ENCODE measurements at regions not wholly inside any gene's neighbourhood (a gene's known extent, or its start where the extent isn't known, plus 50 kb on each side); places are given as distances from the start of the nearest gene placed in this dataset.

- Histone ChIP-seq H2AFZ (replicated peaks; ENCODE audit: low read length, poor library complexity) (no peak overlapping the region), H3K79me1 (ENCODE audit: low read depth in 1 of 2, low read length in 2 of 2) (no peaks in the 10 kb centered on the region), H3K36me3 (ENCODE audit: control insufficient read depth, insufficient read depth, low read length) (no peaks in the 10 kb centered on the region), H3K4me1 (ENCODE audit: control insufficient read depth, insufficient read depth, low read length) (no peaks in the 10 kb centered on the region), H3K4me2 (ENCODE audit: low read depth, low read length) (no peak overlapping the region), H3K56ac (ENCODE audit: extremely low read depth, insufficient read depth, low read length) (no peak overlapping the region), H3K4me3 (ENCODE audit: insufficient read depth, low read depth, low read length) (no peak overlapping the region), H2BK20ac (ENCODE audit: low read depth, low read length) (no peak overlapping the region), H3K27me3 (ENCODE audit: control insufficient read depth, insufficient read depth, low read length) (no peaks in the 10 kb centered on the region), H3K27ac (ENCODE audit: insufficient read depth, low read length) (no peak overlapping the region), H4K20me1 (ENCODE audit: insufficient read depth, low read length) (no peaks in the 10 kb centered on the region), H4K8ac (ENCODE audit: low read depth in 2 of 2, low read length in 2 of 2) (no peak overlapping the region), H2BK120ac (ENCODE audit: low read depth, low read length) (no peak overlapping the region), H3K18ac (ENCODE audit: low read depth, low read length) (no peak overlapping the region), H3K4ac (ENCODE audit: low read depth, low read length) (no peak overlapping the region), H2BK15ac (ENCODE audit: low read depth, low read length) (no peak overlapping the region), H3K14ac (replicated peaks; ENCODE audit: low read depth, low read length) (no peak overlapping the region), H4K91ac (ENCODE audit: insufficient read depth, low read depth, low read length) (no peak overlapping the region), H3K9ac (ENCODE audit: low read depth, low read length) (no peak overlapping the region), H2AK5ac (ENCODE audit: low read depth, low read length) (no peak overlapping the region), H3K9me1 (ENCODE audit: insufficient read depth, low read length) (no peaks in the 10 kb centered on the region), H4K5ac (ENCODE audit: low read depth, low read length) (no peak overlapping the region), H3K9me3 (ENCODE audit: control insufficient read depth, insufficient read depth, low read length) (no peaks in the 10 kb centered on the region), H2BK5ac (ENCODE audit: low read depth, low read length, poor library complexity, severe bottlenecking) (no peak overlapping the region), H3K23ac (ENCODE audit: low read depth, low read length) (no peak overlapping the region), H2AK9ac (replicated peaks; ENCODE audit: low read depth, low read length, poor library complexity) (no peak overlapping the region)
- TF ChIP-seq CHD1 (IDR thresholded peaks at IDR 0.05; ENCODE audit: low read depth, low read length) (no peak), MAFK (IDR thresholded peaks at IDR 0.05; ENCODE audit: low read depth, low read length) (no peak), BHLHE40 (IDR thresholded peaks at IDR 0.05; ENCODE audit: low read depth, low read length) (no peak), RCOR1 (IDR thresholded peaks at IDR 0.05; ENCODE audit: insufficient replicate concordance, low read length) (no peak), FOS (IDR thresholded peaks at IDR 0.05; ENCODE audit: low read depth, low read length) (no peak), RFX5 (IDR thresholded peaks at IDR 0.05; ENCODE audit: low read depth, low read length) (no peak), CEBPB (IDR thresholded peaks at IDR 0.05; ENCODE audit: low read depth, low read length) (no peak), RAD21 (IDR thresholded peaks at IDR 0.05; ENCODE audit: low read length) (no peak), NFE2L2 (IDR thresholded peaks at IDR 0.05; ENCODE audit: low read depth, low read length) (no peak), POLR2A (IDR thresholded peaks at IDR 0.05; ENCODE audit: low read depth, low read length) (no peak), MAZ (IDR thresholded peaks at IDR 0.05; ENCODE audit: borderline replicate concordance, low read depth, low read length) (no peak), SMC3 (IDR thresholded peaks at IDR 0.05; ENCODE audit: low read depth, low read length) (no peak), MXI1 (IDR thresholded peaks at IDR 0.05; ENCODE audit: borderline replicate concordance, low read depth, low read length) (no peak)
- TF ChIP-seq, protein P1, sequence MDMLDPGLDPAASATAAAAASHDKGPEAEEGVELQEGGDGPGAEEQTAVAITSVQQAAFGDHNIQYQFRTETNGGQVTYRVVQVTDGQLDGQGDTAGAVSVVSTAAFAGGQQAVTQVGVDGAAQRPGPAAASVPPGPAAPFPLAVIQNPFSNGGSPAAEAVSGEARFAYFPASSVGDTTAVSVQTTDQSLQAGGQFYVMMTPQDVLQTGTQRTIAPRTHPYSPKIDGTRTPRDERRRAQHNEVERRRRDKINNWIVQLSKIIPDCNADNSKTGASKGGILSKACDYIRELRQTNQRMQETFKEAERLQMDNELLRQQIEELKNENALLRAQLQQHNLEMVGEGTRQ (IDR thresholded peaks at IDR 0.05; ENCODE audit: low read depth, low read length): no peak
- TF ChIP-seq, protein P2, sequence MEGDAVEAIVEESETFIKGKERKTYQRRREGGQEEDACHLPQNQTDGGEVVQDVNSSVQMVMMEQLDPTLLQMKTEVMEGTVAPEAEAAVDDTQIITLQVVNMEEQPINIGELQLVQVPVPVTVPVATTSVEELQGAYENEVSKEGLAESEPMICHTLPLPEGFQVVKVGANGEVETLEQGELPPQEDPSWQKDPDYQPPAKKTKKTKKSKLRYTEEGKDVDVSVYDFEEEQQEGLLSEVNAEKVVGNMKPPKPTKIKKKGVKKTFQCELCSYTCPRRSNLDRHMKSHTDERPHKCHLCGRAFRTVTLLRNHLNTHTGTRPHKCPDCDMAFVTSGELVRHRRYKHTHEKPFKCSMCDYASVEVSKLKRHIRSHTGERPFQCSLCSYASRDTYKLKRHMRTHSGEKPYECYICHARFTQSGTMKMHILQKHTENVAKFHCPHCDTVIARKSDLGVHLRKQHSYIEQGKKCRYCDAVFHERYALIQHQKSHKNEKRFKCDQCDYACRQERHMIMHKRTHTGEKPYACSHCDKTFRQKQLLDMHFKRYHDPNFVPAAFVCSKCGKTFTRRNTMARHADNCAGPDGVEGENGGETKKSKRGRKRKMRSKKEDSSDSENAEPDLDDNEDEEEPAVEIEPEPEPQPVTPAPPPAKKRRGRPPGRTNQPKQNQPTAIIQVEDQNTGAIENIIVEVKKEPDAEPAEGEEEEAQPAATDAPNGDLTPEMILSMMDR (conservative IDR thresholded peaks at IDR 0.05; ENCODE audit: low read depth, low read length): no peak
- TF ChIP-seq, protein P3, sequence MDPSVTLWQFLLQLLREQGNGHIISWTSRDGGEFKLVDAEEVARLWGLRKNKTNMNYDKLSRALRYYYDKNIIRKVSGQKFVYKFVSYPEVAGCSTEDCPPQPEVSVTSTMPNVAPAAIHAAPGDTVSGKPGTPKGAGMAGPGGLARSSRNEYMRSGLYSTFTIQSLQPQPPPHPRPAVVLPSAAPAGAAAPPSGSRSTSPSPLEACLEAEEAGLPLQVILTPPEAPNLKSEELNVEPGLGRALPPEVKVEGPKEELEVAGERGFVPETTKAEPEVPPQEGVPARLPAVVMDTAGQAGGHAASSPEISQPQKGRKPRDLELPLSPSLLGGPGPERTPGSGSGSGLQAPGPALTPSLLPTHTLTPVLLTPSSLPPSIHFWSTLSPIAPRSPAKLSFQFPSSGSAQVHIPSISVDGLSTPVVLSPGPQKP (IDR thresholded peaks at IDR 0.05; ENCODE audit: borderline replicate concordance, low read depth, low read length): no peak
- intact Hi-C loops (cut with micrococcal nuclease): no loop called here
- BruUV-seq (replicated peaks): no TSS peak
- no CpG with 5 or more reads among the region's 8 CpGs for WGBS, 2 experiments (ENCODE audit: extremely low coverage in 2 of 2, insufficient read length in 1 of 2)
- ChIA-PET CTCF (no interaction called here), POLR2A (ENCODE audit: unreplicated experiment) (no interaction called here)
- ATAC-seq (ENCODE audit: low read depth) (no peak), DNase-seq (no peak)
- in situ Hi-C loops (cut with MboI; ENCODE audit: low sequenced_read_pairs): no loop called here
- dilution Hi-C loops (cut with HindIII; ENCODE audit: low sequenced_read_pairs, unreplicated experiment): no loop called here
Observed at GRCh38 chr4:110826656-110827055, 203.8 kb upstream of the PITX2 start.

Measured in IMR-90 (cell line).